IPS-11a (cell line): ENCODE measurements at regions not wholly inside any gene's neighbourhood (a gene's known extent, or its start where the extent isn't known, plus 50 kb on each side); places are given as distances from the start of the nearest gene placed in this dataset.
"Not testable (repeated sequence)": the region's sequence is repeated elsewhere in the genome, so short reads cannot be mapped to it uniquely, and the experiment has no call there.

Experiments used
- H3K4me3 ChIP-seq: one replicate; pipeline ENCODE4 v1.5.1; 2013; ENCODE audit warnings: low read depth, low read length, control low read depth

DNA sequence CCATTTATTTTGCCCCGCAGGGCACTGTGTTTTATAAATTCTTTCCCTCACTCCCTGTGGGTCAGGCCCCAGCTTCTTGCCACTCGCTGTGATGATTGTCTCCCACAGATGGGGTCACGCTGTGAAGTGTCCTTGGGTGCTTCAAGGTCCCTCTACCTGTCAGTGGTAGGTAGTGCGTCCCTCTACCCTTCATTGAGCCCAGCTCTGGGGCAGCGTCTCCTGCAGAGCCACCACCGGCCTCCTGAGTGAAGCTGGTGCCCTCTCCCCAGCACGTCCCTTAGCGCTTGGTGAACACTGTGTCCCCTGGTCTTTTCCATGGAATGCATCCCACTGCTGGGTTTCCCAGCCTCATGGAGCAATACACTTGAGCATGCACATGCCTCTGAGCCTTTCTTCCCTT is 108.2 kb downstream of the NRN1 start:
- H3K4me3 ChIP-seq: no peak overlapping the region

DNA sequence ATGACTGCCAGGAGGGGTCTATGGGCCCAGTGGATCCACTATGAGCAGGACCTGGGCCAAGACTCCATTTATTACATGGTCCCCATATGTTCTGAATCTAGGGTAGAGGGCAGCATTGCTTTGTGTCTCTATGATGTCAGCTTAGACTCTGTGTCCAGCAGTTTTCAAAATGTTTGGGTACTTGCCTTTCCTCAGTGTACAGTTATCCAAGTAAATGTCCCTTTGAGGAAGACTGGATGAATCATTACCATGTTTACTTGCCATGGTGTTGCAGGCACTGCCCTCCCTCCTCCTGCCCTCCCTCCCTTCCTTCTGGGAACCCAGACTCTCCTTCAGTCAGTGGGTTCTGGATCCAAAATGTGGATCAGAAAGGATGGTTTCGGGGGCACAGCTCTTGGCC is 108.6 kb downstream of the NRN1 start:
- H3K4me3 ChIP-seq: no peak overlapping the region

DNA sequence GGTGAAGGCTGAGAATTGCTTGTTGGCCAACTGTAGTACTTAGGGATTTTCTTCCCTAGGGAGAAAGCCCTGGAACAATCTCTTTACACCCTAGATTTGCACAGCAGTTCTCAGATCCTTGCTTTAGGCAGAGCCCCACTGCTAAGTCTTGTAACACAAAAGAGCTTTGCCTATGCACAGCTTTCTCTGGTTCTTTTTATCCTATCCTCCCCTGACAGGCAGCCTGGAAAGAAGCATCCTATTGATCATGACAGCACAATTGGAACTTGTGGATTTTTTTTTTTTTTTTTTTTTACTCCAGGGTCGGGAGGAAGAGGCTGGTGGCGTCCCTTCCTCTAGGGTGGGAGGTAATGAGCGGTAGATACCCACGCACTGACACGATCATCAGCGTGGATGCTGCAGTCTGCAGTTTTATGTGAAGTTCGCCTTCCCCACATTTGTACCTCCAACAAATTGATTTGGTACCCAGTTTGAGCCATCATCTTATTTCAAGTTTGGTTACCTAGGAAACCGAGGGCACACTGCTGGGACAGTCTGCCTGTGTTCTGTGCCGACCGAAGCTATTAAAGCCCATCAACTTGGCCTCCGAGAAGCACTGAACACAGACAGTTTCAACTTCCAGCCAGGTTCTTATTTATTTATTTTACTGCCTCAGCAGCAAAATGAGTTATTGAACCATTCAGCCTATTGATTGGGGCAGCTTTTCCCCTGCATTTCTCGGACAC is 110.1 kb downstream of the NRN1 start:
- no peak overlapping the region for H3K4me3 ChIP-seq

DNA sequence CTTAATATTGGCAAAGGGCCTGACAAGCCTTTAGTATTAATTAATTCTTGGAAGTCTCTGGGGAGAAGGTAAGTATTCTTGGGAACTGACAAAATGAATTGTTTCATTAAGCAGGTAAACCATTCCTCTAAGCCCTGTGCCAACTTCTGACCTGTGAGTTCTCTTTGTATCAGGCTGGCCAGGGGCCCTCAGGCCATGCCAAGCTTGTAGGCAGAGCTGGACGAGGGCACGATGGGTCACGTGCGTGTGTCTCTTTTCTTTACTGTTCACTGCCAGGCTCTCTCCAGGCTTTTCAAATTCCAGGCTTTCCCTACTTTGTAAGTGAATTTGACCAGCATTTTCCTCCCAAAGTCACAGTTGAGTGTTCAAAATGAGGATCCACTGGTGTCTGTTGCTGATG is 112.4 kb downstream of the NRN1 start:
- H3K4me3 ChIP-seq: no peak overlapping the region

DNA sequence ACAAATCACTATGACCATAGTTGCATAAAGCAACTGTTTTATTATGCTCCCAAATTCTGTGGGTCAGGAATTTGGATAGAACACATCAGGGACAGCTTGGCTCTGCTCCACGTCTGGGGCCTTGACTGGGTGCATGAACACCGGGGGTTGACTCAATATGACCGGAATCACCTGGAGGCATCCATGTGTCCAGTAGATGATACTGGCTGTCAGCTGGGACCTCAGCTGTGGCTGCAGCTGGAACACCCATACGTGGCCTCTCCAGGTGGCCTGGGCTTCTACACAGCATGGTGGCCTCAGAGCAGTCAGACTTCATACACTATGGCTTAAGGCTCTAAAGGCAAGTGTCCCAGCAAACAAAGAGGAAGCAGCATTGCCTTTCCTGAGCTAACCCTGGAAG is 113.4 kb downstream of the NRN1 start:
- H3K4me3 ChIP-seq: no peak overlapping the region

DNA sequence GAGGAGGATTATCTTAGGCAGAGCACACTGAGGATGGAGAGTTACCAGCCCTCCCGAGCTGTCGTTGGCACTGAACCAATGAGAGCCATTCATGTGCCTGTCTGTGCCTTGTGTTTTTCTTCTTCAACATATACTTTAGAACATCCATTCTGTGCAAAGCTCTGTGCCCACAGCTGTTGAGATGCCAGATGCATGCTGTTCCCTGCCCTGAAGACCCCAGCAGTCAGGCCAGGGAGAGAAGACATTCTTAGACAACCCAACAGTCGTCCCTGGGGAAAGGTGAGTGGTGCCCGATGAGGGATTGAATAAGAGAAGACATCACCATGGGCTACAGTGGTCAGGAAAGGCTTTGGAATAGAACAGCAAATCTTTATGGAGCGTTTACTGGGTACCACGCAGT is 114.1 kb downstream of the NRN1 start:
- no peak overlapping the region for H3K4me3 ChIP-seq

DNA sequence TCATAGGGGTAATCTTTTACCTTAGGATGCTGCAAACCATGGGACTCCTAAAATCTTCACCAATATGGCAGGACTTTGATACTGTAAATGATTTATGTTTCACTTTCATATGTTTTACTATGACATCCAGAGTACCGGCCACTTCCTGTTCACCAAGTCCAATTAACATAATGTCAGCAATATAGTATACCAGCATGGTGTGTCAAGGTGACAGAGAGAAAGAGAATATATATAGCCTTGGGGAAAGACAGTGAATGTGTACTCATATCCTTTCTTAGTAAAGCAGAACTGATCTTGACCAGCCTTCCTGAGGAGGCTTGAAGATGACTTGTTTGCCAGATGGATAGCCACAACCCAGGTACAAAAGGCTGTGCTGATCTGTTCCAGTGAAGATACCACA is 127.9 kb downstream of the NRN1 start:
- no peak overlapping the region for H3K4me3 ChIP-seq

DNA sequence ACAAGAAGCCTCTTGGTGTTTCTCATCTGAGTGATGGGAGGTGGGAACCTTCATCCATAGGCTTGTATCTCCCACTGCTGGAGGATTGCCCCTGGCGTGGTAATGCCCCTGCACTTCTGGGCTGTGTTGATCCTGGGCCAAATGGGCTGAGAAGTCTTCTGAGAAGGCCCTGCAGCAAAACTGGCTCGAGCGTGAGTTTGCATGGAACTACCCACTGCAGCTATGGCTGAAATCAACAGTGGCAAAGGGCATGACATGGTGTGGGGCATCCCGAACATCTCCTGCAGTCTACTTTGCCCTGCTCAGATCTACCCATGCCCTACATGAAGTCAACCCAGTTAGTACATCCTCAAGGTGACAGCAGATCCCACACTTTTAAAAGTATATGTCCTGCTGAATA is 130.6 kb downstream of the NRN1 start:
- H3K4me3 ChIP-seq: no peak overlapping the region

DNA sequence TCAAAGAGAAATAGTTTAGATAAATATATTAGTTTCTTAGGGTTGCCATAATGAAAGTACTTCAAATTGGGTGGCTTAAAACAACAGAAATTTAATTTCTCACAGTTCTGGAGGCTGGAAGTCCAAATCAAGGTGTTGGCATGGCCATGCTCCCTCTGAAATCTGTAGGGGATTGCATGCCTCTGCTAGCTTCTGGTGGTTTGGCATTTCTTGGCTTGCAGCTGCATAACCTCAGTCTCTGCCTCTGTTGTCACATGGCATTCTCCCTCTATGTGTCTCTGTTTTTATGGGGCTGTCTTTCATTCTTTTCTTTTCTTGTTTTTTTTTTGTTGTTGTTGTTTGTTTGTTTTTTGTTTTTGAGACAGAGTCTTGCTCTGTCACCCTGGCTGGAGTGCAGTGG is 132.7 kb downstream of the NRN1 start:
- H3K4me3 ChIP-seq: not testable (repeated sequence)

DNA sequence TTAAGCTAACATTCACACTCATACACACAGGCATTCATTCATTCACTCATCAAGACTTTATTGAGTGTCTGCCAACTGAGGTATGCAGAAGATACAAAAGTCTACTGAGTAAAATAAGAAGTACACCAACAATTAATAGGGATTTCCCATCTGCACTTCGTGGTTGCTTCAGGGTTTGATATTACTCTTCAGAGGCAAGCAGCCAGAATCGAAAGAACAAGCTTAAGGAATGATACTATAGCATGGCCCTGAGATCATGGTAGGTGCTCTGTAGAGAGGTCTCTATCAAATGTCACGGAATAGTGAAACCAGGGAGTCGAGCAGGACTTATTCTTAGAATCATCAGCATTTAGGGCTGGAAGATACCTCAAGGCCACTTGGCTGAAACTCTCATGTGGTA is 135.4 kb downstream of the NRN1 start:
- H3K4me3 ChIP-seq: no peak overlapping the region

DNA sequence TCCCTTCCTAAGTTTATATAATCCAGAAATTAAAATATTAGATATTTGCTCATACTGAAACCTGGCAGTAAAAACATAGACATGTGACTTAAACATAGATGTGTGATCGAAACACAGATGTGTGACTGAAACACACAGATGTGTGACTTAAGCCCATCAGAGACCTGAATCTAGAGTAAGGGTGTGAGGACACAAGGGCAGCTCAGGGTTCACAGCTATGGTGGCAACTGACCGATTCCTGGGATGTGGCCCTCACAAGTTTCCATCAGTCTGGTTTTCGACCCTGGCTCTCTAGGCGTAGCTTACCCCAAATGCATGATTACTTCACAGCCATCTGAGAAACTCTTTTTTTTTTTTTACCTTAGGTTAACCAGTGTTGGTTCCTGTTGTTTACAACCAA is 137.0 kb downstream of the NRN1 start:
- no peak overlapping the region for H3K4me3 ChIP-seq

DNA sequence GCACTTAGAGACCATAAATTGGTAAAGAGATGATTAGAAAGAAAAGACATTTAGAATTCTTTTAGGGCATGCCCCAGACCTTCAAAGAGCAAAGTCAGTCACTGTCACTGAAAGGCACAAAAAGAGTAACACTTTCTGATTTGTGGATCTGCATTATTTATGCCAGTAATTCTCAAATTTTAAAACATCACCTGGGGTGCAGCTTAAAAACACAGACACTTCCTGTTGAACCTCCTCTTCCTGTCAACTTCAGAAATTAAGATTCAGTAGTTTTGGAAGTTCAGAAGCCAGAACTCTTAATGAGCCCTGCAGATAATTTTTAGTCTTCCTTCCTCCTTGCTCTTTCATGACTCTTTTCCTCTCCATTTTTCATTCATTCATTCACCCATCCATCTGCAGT is 137.5 kb downstream of the NRN1 start:
- no peak overlapping the region for H3K4me3 ChIP-seq

DNA sequence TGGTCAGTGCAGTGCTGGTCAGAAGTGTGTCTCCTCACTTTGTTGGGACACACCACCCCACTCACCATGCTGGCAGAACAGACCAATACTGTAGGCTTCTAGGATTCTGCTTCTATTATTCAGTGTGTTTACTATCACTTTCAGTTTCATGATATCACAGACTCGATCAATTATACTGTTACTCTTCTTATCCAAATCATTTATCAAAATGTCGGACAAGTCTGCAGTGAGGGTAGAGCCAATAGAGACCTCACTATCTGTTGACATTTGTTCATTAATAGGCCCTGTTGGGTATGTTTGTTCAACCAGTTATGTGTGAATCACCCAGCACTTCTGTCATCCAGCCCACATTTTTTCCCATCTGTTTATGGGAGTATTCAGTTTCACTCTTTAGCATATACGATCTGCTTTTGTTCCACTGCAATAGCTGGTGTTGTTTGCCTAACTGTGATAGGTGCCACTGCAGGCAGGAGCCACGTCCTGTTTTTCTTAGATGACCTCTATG is 140.1 kb downstream of the NRN1 start:
- H3K4me3 ChIP-seq: no peak overlapping the region

DNA sequence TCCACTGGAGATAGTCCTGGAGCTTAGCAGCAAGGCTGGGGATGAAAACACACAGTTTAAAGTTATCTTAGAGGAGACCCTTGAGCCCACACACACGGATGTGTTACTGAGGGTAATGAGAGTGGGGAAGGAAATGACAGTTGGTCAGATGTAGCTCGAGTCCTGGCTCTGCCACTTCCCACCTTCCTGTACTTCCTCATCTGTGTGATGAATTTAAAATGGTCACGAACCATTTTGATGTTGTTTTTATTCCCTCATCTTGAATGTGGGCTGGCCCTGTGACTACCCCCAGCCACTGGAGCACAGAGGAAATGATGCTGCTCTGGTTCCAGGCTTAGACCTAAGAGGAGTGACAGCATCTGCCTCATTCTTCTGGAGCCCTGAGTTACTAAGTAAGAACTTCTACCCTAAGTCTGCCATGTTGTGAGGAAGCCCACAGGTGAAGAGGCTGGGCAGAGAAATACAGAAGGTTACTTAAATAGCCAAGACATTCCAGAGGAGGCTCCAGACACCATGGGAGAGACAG is 141.2 kb downstream of the NRN1 start:
- no peak overlapping the region for H3K4me3 ChIP-seq

DNA sequence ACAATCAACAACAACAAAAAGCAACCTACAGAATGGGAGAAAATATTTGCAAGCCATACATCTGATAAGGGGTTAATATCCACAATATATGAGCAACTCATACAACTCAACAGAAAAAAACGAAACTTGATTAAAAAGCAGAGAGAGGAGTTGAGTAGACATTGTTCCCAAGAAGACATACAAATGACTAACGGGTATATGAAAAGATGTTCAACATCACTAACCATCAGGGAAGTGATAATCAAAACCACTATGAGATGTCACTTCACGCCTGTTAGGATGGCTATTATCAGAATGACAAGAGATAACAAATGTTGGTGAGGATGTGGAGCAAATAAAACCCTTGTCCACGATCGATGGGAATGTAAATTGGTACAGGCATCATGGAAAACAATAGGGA is 145.9 kb downstream of the NRN1 start:
- H3K4me3 ChIP-seq: no peak overlapping the region

DNA sequence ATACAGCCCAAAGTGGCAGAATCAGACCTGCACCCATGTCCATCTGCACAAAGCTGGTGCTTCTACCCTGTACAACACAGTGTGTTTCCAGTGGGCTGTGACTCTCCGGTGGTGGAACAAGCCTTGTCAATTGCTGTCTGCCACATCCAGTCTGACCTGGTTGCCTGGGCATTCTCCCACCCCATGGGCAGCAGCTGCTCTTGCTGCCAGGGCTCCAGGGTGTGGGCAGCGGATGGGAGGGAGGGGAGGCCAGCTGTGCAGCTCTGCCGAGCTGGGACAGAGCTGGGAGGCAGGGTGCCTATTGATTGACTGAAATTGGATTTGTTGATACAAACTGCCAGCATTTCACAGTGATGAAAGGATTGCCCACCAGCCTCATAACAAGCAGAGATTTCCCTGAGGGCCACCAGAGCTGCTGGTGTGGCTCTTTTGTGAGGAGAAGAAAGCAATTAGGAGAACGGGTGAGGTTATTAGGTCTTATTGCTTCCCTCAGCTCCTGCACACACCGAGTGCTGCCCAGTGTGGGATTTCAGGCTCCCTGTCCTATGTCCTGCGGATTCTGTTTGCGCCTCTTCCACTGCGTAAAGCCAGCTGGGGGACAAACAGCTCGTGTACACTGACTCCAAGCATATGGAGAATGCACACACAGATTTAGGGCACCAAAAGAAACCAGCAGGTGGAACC is 150.8 kb downstream of the NRN1 start:
- no peak overlapping the region for H3K4me3 ChIP-seq

DNA sequence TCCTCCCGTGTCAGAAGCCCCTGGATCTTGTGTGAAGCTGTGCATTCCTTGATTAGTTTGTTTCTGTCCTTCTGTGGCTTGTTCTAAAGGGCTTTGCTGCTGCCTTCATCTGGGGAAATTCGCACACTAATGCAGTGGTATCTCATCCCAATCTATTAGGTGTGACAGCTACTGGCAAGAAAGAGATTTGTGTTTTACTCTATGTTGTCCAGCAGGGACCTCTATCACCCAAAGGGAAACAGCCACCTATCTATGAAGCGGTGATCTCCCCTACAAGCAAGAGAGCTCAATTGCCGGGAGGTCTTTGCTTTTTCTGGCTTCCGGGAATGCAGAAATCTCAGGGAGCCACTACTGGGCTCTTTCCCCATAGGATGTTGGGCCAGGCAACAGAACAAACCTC is 151.8 kb downstream of the NRN1 start:
- H3K4me3 ChIP-seq: no peak overlapping the region

DNA sequence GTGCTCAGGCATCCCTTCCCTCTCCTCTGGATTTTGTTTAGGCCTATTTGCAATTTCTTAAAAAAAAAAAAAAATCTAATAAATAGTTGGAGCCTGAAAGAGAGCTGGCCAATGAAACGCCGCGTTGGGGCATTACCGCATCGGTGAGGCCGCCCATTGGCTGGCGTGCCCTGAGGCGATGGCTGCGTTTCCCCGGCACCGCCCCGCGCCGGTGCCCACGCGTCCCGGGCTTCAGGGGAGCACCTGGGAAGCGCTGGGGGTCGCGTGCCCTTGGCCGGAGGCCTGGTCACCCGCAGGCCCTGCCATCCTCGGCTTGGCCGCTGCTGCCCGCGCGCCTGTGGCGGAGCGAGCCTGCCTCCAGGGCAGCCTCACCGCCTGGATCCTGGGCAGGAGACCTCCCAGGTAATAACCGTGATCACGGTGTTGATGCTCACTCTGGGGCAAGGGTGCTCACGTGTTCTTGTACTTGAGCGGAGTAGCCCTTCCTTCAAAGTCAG is 155.4 kb downstream of the NRN1 start:
- H3K4me3 ChIP-seq: peak overlapping the region; percentile 31

DNA sequence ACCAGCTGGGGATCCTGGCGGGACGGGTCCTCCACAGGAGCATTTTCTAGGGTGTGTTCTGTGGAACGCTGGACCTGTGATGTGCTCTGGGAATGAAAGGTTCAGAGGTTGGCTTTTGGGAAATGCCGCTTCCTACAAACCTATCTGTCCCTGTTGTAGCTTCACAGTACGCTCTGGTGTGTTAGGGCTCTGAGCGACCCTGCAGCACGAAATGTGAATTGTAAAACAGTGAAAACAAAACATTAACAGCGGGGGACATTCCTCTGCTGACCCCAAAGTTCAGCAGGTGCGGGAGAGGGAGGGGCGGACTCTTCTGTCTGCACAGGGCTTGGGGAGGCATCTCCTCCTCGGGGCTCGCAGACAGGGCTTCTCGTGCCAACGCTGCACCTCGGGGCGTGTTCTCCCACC is 155.9 kb downstream of the NRN1 start:
- peak overlapping the region; percentile 31 for H3K4me3 ChIP-seq

DNA sequence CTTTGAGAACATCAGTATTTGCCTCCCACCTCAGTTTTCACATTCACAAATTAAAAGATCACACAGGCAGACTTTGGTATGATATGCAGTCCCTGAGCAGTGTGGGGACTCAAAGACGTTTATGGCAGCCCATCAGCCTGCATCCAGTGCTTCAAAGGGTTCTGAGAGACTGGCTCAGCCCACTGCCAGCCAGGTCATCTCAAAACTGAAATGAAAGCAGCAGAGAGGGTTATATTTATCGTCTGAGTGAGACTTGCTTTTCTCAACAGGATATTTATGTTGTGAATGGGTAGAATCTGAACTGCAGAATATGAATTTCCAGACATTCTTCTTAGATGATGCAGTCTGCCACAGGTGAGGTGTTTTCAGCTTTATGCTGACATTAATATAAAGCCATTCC is 159.8 kb downstream of the NRN1 start:
- no peak overlapping the region for H3K4me3 ChIP-seq

DNA sequence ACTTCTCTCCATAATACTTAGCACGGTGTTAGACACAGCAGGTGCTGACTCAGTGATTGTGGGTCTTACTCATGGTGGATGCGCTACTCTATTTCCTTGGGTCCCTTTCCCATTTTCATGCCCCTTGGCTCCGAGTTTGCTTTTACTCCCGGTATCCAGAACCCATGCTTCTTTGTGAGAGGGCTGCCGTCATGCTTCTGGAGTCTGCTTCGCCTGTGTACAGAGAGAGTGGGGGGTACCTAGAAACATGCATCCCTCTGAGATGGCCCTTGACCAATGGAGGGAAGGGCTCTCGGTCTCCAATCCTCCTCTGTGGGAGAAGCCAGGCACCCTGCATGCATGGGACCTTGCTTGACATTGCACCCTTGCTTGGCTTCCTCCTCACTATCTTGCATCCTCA is 160.4 kb downstream of the NRN1 start:
- no peak overlapping the region for H3K4me3 ChIP-seq

DNA sequence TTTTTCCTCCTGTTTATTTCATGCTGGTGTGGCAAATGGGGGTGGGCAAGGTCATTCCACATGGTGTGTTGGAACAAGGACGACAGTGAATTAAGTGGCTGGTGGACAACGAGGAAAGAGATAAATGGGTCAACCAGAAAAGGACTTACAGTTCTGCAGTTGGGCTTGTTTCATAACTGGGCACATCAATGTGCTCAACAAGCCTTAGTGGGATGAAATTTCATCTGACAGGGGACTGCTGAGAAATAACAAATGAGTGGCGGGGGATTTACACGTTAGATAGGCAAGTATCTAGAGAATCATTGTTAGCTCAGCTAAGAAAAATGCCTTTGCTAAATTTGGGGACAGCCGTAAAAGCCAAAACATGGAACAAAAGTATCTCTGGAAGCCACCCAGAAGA is 163.6 kb downstream of the NRN1 start:
- no peak overlapping the region for H3K4me3 ChIP-seq
